Endodermal cell (in vitro differentiated cells): ENCODE measurements at regions not wholly inside any gene's neighbourhood (a gene's known extent, or its start where the extent isn't known, plus 50 kb on each side); places are given as distances from the start of the nearest gene placed in this dataset.

Experiments used
- DNase-seq: peaks from one replicate; pipeline ENCODE4 v3.0.0-alpha.2; 2017
- H3K27ac ChIP-seq: 2 replicates; pipeline ENCODE4 v1.5.1; 2013; ENCODE audit warnings: mild to moderate bottlenecking, low read depth, low read length, moderate library complexity
- H3K27me3 ChIP-seq: 2 replicates; pipeline ENCODE4 v1.6.1; 2013; ENCODE audit warnings: mild to moderate bottlenecking, low read length, moderate library complexity; ENCODE audit not compliant: insufficient read depth, control insufficient read depth, poor library complexity, severe bottlenecking
- H3K36me3 ChIP-seq: 2 replicates; pipeline ENCODE4 v1.7.0; 2013; ENCODE audit warnings: mild to moderate bottlenecking, low read length, moderate library complexity; ENCODE audit not compliant: control insufficient read depth, insufficient read depth
- H3K4me1 ChIP-seq: one replicate; pipeline ENCODE4 v1.7.0; 2013; ENCODE audit warnings: low read length; ENCODE audit not compliant: control insufficient read depth, insufficient read depth
- H3K4me3 ChIP-seq: 2 replicates; pipeline ENCODE4 v1.5.1; 2013; ENCODE audit warnings: mild to moderate bottlenecking, low read length, moderate library complexity
- H3K9ac ChIP-seq: 2 replicates; pipeline ENCODE4 v1.6.1; 2013; ENCODE audit warnings: mild to moderate bottlenecking, low read length, moderate library complexity; ENCODE audit not compliant: poor library complexity, severe bottlenecking; ENCODE audit errors: extremely low read depth
- H3K9me3 ChIP-seq: 2 replicates; pipeline ENCODE4 v1.6.1; 2013; ENCODE audit warnings: mild to moderate bottlenecking, low read length, moderate library complexity; ENCODE audit not compliant: control insufficient read depth
- H3K27ac Mint-ChIP-seq: 2 replicates; pipeline ENCODE4 v1.8.0; 2020; ENCODE audit warnings: mixed read lengths
- H3K27me3 Mint-ChIP-seq: 2 replicates; pipeline ENCODE4 v1.8.0; 2021; ENCODE audit warnings: mild to moderate bottlenecking, mixed read lengths; ENCODE audit not compliant: insufficient read depth
- H3K36me3 Mint-ChIP-seq: 2 replicates; pipeline ENCODE4 v1.8.0; 2020; ENCODE audit warnings: low read depth, mixed read lengths
- H3K4me1 Mint-ChIP-seq: 2 replicates; pipeline ENCODE4 v1.8.0; 2020; ENCODE audit warnings: mixed read lengths
- H3K4me3 Mint-ChIP-seq: 2 replicates; pipeline ENCODE4 v1.8.0; 2020; ENCODE audit warnings: mild to moderate bottlenecking, moderate library complexity, mixed read lengths
- H3K9me3 Mint-ChIP-seq: 2 replicates; pipeline ENCODE4 v1.8.0; 2020; ENCODE audit warnings: mild to moderate bottlenecking, mixed read lengths
- WGBS, 2 experiments: methylation state at CpG; one replicate each; pipeline versions ENCODE4 v1.1.5 to v1.1.7; 2013; ENCODE audit warnings: missing lambda C conversion rate in 2 of 2, mixed read lengths in 1 of 2; ENCODE audit not compliant: insufficient coverage in 1 of 2, insufficient read length in 1 of 2; 5-methylcytosine and 5-hydroxymethylcytosine counted together
- TF ChIP-seq, protein P1 (sequence below): fragments of 200-600 bp; sonication (generic); conservative IDR thresholded peaks from 2 replicates; pipeline ENCODE4 v1.5.0; 2021; ENCODE audit warnings: antibody characterized with exemption, mild to moderate bottlenecking

DNA sequence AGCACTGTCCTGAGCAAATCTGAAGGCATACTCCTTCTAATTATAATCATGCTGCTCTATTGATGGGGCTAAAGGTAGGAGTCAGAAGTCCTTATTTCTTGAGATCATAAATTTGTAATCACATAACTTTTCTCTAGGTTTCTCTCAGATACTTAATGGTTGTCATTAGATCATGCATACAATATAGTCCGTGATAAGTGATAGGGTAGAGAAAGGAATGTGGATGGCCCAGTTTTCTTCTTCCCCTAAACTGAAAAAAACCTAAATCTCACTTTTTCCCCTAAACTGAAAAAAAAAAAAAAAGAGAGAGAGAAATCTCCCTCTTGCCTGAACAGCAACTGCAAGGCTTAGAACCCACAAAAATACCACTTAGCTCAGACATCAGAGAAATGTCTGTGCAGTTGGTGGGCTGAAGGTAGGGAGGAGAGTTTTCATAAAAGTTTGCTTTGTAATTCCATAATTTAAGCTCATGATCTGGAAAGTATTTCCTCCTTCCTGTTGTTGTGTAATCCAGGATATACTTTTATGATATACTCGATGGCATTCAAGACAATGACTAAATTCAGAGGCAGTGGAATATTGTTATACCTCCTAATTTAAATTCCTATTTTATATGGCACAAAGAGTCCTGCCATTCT, 79.3 kb upstream of the ITPRID2 start:
- DNase-seq, result no peak
- Histone ChIP-seq H3K9me3 (no peaks in the 10 kb centered on the region), H3K27me3 (no peaks in the 10 kb centered on the region), H3K4me3 (no peak overlapping the region), H3K9ac (no peak overlapping the region), H3K4me1 (peaks cover 10% of the 10 kb centered on the region), H3K36me3 (no peaks in the 10 kb centered on the region), H3K27ac (no peak overlapping the region)
- H3K36me3 Mint-ChIP-seq, result no peaks in the 10 kb centered on the region
- no peak overlapping the region for H3K27ac Mint-ChIP-seq
- no peaks in the 10 kb centered on the region for H3K27me3 Mint-ChIP-seq
- TF ChIP-seq, protein P1, sequence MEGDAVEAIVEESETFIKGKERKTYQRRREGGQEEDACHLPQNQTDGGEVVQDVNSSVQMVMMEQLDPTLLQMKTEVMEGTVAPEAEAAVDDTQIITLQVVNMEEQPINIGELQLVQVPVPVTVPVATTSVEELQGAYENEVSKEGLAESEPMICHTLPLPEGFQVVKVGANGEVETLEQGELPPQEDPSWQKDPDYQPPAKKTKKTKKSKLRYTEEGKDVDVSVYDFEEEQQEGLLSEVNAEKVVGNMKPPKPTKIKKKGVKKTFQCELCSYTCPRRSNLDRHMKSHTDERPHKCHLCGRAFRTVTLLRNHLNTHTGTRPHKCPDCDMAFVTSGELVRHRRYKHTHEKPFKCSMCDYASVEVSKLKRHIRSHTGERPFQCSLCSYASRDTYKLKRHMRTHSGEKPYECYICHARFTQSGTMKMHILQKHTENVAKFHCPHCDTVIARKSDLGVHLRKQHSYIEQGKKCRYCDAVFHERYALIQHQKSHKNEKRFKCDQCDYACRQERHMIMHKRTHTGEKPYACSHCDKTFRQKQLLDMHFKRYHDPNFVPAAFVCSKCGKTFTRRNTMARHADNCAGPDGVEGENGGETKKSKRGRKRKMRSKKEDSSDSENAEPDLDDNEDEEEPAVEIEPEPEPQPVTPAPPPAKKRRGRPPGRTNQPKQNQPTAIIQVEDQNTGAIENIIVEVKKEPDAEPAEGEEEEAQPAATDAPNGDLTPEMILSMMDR, result no peak
- H3K9me3 Mint-ChIP-seq, result no peaks in the 10 kb centered on the region
- H3K4me3 Mint-ChIP-seq, result no peak overlapping the region
- H3K4me1 Mint-ChIP-seq, result peaks cover 20% of the 10 kb centered on the region
- WGBS, 2 experiments, result 83% methylated on average over 1 of the region's 2 CpGs; no CpG with 5 or more reads in 1 of the 2 experiments

DNA sequence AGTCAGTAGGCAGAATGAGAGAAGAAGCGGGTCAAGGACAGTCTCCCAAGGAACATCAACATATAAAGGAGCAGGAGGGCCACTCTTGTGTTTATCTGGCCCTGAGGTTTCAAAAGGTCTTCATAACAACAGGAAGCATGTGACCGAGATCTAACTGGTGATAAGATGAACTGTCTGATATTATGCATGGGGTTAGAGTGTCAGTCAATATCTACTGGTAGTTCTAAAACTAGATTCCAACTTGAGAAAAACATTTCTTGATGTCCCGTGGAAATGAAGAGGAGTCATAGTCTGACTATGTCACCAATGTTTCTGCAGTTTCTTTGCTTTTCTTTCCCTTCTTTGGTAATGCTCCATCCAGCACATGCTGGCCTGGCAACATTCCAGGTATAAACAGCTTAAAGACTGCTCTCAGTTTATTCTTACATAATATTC, 77.5 kb upstream of the ITPRID2 start:
- H3K36me3 ChIP-seq, result no peaks in the 10 kb centered on the region
- Mint-ChIP-seq H3K27ac (no peak overlapping the region), H3K9me3 (no peaks in the 10 kb centered on the region), H3K4me1 (peaks cover 20% of the 10 kb centered on the region), H3K36me3 (no peaks in the 10 kb centered on the region), H3K4me3 (no peak overlapping the region), H3K27me3 (no peaks in the 10 kb centered on the region)
- no peak for DNase-seq
- no peaks in the 10 kb centered on the region for H3K27me3 ChIP-seq
- no peak overlapping the region for H3K4me3 ChIP-seq
- no peak overlapping the region for H3K9ac ChIP-seq
- WGBS, 2 experiments, result 90 to 94% methylated on average over 3 of the region's 3 CpGs
- peaks cover 10% of the 10 kb centered on the region for H3K4me1 ChIP-seq
- TF ChIP-seq, protein P1, result no peak
- H3K27ac ChIP-seq, result no peak overlapping the region
- no peaks in the 10 kb centered on the region for H3K9me3 ChIP-seq

DNA sequence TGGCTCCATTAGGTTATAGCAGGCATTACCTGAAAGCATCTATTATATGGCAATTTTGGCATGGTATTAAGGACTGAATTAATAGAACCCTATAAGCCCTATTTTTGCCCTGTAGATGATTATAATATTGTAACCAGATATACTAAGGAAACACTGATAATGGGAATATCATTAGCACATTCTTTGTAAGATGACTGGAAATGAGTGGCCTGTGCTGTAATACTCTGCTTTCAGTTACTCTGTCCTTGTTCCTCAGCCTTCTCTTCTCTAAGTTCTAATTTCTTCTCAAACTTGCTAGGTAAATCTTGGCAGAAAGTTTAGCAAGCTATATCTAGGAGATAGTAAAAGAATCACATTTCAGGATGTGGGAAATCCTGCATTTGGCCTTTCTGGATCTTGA, 74.0 kb upstream of the ITPRID2 start:
- Histone ChIP-seq H3K9ac (no peak overlapping the region), H3K9me3 (no peaks in the 10 kb centered on the region), H3K36me3 (no peaks in the 10 kb centered on the region), H3K4me3 (no peak overlapping the region), H3K27ac (no peak overlapping the region), H3K4me1 (peaks cover 3% of the 10 kb centered on the region), H3K27me3 (no peaks in the 10 kb centered on the region)
- TF ChIP-seq, protein P1, result no peak
- no peaks in the 10 kb centered on the region for H3K36me3 Mint-ChIP-seq
- H3K4me1 Mint-ChIP-seq, result no peaks in the 10 kb centered on the region
- no peak overlapping the region for H3K27ac Mint-ChIP-seq
- no peaks in the 10 kb centered on the region for H3K27me3 Mint-ChIP-seq
- H3K4me3 Mint-ChIP-seq, result no peak overlapping the region
- no peaks in the 10 kb centered on the region for H3K9me3 Mint-ChIP-seq
- no peak for DNase-seq
